ENCODE measurements at regions not wholly inside any gene's neighbourhood (a gene's known extent, or its start where the extent isn't known, plus 50 kb on each side); places are given as distances from the start of the nearest gene placed in this dataset.

DNA sequence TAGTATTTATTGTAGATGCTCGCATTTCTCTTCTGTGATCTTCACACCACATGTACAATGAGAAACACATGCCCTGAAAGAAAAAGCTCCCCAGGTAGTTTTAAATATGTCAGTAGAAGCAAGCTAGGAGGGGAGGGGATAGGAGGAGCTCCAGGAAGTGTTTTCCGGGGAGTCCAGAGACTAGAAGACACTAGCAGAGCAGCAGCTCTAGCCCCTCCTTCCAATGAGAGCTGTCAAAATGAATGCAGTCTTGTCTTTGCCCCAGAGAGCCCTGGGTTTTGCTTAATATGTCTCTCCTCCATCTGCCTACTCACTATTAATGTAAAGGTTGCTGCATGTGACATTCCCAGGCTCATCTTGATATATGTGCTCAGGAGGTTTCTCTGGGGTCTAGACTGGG is 462.6 kb upstream of the SOX11 start:
- no peak for DNase-seq (ENCODE audit: low spot score)

- DNase-seq (ENCODE audit: low spot score), result no peak
These were observed 461.7 kb upstream of the SOX11 start for GRCh38 chr2:5230444-5230843.

DNA sequence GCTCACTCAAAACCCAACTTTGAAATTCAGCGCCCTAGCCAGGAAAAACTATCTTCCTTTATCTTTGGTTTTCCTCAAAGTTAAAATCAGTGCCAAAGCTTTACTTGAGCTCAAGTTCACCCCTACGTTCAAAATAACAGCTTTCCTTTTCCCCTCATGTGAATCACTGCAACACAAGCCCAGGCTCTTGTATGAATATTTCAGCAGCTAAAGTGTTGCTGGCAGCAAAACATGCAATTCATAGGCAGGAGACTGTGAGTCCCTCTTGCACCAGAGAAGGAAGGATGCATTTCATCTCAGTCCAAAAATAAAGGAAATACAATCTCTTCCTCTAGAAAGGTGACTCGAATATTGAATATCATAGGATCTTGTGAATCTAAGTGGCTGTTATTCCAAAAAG is 461.3 kb upstream of the SOX11 start:
- no peak for DNase-seq (ENCODE audit: low spot score)

GRCh38 chr2:5231287-5231686 is 460.9 kb upstream of the SOX11 start:
- no peak for DNase-seq (ENCODE audit: low spot score)

GRCh38 chr2:5234563-5234962 is 457.6 kb upstream of the SOX11 start:
- DNase-seq (ENCODE audit: low spot score), result no peak

DNA sequence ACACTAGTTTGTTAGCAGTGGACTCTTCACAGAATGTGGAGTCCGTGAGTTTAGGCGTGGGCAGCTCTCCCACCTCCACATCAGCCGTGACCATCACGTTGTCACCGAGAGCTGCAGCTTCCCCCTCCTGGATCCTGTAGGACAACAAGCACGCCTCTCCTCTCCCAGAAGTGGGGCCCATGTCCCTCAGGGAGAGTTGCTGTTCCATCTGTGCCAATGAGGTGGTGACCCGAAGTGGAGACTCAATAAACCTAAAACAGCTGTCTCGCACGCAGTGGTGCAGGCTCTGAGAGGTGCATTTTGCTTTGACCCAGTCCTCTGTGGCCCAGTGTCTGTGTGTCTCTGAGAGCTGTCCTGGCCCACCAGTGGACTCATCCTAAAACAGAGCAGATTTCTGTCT is 456.5 kb upstream of the SOX11 start:
- no peak for DNase-seq (ENCODE audit: low spot score)

- no peak for DNase-seq (ENCODE audit: low spot score)
These were observed 455.9 kb upstream of the SOX11 start for GRCh38 chr2:5236249-5236648.

GRCh38 chr2:5242751-5243150 is 449.4 kb upstream of the SOX11 start:
- no peak for DNase-seq (ENCODE audit: low spot score)

- DNase-seq (ENCODE audit: low spot score), result no peak
These were observed 441.7 kb upstream of the SOX11 start for GRCh38 chr2:5250482-5250881.

- DNase-seq (ENCODE audit: low spot score), result no peak
These were observed 438.9 kb upstream of the SOX11 start for GRCh38 chr2:5253263-5253662.

DNA sequence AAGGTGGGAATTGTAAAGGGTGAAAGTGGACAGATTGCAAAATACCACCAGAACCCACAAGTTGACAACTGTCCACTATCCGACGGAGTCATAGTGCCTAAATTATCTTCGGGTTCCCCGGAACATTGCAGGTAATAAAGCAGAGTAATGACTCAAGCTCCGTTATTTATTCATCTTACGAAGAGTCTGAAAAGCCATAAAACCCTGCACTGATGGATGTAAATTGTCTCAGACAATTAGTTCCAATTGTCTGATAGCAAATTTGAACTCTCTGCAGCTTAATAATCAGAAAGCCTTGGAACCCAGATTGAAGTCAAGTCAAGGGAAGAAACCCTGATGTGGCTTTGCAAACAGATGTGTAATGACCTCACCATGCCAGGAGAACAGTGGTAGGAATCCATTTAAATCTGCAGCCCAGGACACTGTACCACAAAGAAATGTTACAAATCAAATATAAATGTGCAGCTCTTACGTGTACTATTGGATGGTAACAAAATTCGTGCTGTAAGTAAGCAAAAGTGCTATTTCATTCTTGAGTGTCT is 437.3 kb upstream of the SOX11 start:
- no peak for DNase-seq (ENCODE audit: low spot score)

DNA sequence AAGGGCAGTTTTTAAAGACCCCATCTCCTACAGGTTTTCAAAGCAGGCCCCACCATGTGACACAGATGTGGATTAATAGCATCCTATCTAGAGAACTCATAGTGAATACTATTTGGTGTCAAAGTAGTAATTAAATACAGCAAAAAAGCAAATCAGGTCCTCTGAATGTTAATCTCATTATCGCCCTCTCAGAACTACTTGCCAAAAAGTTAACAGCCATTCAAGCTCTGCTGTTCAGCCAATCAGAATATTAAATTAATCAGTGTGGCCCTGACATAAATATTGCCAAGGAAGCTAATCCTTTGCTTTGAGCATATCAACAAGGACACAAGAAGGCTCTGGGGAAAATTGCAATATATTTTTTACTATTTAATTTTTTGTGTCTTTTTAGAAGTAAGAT is 428.9 kb upstream of the SOX11 start:
- DNase-seq (ENCODE audit: low spot score), result no peak

DNA sequence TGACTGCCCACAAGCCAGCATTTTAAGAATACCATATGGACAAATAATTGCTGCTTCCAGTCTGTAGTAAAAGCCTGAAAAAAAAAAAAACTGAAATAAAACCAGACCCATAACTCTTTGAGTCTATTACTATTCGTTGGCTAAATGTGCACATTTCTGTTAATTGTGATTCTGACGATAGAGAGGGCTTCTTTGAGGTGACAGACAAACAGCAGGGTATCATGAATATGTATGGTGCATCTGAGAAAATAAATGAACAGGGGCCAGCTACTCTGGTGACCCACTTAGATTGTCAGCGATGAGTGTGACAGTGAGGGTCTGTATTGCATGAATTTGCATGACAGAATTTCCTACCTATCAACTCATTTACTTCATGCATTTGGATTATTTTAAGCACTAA is 427.8 kb upstream of the SOX11 start:
- DNase-seq (ENCODE audit: low spot score), result no peak

- no peak for DNase-seq (ENCODE audit: low spot score)
These were observed 407.1 kb upstream of the SOX11 start for GRCh38 chr2:5285061-5285460.

DNA sequence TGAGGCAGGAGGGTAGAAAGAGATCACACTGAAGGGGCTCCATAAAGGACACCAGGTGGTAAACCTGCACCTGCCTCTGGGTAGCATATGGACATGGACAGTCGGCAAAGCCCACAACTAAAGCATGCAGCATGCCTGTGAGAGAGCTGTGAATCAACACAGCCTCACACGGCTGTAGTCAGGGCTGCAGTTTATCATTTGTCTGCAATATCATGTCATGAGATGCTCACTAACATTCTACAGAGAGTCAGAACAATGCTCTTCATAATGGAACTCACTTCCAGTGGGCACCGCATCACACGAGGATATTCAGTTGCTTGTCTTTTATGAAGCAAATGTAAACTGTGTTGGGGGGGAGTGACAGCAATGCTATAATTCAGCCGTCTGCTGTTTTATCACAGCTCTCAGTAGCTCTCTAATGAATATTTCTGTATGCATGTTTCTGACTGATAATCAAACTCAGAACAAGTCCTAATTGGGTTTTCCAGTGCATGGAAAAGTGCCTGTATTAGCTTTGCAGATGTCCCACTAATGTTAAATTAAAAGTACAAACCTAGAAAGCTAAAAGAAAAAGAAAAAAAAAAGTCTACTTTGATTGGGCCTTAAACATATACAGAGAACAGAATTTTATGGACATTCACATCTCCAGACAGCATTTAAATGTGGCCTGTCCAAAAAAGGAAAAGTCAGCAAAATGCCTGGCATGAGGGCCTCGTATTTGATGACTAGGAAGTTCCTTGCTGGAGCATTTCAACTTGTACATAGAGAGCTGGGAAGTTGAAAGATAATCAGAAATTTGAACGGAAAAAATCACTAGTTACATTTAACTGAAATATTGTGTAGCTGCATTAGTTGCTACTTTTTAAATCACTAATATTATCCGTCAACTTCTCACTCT is 406.1 kb upstream of the SOX11 start:
- DNase-seq (ENCODE audit: low spot score), result no peak

DNA sequence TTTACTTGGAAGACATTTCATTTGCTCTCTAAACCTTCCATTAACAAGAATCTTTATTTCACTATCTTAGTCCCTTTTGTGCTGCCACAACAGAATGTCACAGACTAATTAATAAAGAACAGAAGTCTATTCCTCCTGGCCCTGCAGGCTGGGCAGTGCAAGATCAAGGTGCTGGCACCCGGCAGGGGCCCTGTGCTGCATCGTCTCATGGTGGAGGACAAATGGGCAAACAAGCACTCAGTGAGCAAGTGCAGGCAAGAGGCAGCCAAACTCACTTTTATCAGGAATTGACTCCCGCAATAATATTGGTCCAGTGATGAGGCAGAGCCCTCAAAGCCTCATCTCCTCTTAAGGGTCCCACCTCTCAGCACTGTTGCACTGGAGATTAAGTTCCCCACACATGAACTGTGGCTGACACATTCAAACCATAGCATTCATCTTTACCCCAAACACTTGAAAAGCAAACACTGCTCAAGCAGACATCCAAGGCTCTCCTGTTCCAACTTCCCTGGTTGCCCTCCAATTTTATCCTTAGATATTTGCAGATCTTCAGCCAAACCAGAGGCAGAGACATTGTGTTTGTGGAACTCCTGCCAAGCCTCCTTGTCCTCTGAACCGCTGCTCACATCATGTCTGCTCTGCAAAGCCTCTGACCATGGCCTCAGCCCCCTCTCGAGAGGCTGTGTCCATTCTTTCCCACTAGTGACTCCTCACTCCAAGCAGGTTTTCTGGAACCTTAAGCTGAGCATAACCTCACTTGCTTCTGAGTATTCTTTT is 404.4 kb upstream of the SOX11 start:
- DNase-seq (ENCODE audit: low spot score), result no peak

DNA sequence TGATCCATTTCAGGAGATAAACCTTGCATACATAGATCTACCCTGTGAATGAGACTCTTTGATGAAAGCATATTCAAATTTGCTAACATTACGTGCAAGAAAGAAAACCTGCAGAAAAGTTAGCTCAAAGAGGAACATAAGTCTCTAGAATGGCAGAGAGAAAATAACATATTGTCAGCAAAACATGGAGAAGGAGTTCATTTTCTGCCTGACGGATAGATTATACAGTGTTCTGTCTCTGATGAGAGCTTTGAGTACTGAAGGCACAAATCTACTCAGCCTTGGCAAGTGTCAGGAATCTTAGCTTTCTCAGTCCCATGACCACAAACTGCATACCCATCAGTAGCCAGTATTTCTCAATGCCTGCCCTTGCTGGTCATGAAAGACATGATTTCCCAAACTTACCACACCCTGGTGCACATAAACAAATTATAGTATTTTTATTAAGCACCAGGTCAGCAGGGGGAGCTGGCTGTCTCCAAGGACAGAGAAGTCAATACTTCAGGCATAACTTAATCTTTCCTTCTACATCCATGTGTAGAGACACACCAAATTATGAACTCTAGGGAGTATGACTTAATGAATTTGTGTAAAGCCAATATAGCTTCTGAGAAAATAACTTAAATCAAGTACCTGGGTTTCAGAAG is 401.2 kb upstream of the SOX11 start:
- DNase-seq (ENCODE audit: low spot score), result peak; percentile 5

- DNase-seq (ENCODE audit: low spot score), result no peak
These were observed 387.5 kb upstream of the SOX11 start for GRCh38 chr2:5304640-5305039.

GRCh38 chr2:5315041-5315440 is 377.1 kb upstream of the SOX11 start:
- no peak for DNase-seq (ENCODE audit: low spot score)

- DNase-seq (ENCODE audit: low spot score), result no peak
These were observed 376.7 kb upstream of the SOX11 start for GRCh38 chr2:5315512-5315911.

DNA sequence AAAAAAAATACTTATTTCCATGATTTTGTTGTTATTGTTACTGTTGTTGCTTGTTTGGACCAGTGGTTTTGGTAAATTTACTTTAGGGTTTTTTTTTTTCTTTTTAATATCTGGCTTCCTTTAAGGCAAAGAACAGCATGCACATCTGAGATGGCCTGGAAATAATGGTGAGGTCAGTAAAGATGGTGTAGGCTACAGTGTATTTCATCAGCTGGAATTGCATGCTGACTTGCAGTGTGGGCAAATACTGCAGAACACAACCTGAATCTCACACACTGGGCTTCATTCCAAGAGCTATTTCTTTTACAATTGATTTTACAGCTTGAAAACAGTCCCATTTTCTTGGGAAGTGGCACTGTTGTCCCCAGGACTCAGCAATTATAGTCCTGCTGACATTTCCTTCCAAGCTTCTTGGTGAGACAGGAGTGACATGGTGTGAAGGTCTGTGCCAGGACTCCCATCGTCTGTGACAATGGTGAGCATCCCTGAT is 376.1 kb upstream of the SOX11 start:
- DNase-seq (ENCODE audit: low spot score), result no peak

GRCh38 chr2:5319493-5319892 is 372.7 kb upstream of the SOX11 start:
- DNase-seq (ENCODE audit: low spot score), result no peak
